Dedifferentiated amniotic fluid mesenchymal stem cell (primary cell): ENCODE measurements at regions not wholly inside any gene's neighbourhood (a gene's known extent, or its start where the extent isn't known, plus 50 kb on each side); places are given as distances from the start of the nearest gene placed in this dataset.

Source experiments
- DNase-seq: peaks from one replicate; pipeline ENCODE4 v3.0.0-alpha.2; 2016; ENCODE audit errors: extremely low spot score

DNA sequence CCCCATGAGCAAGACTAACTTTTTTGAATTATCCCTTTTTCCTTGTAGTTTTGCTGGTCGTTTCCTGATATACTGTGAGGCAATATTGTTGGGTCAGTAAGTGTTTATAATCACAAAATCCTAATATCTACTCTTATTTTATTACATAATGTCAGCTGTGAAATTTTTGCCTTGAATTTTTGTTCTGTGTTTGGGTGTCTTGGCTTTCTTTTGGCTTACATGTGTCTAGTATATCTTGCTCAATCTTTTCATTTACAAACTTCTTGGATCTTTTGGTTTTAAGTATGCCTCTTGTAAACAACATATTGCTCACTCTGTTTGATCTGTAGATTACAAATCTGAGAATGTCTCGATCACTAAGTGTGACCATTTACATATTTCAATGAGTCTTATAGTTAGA lies 330.3 kb upstream of the ARGLU1 start:
- DNase-seq: no peak

DNA sequence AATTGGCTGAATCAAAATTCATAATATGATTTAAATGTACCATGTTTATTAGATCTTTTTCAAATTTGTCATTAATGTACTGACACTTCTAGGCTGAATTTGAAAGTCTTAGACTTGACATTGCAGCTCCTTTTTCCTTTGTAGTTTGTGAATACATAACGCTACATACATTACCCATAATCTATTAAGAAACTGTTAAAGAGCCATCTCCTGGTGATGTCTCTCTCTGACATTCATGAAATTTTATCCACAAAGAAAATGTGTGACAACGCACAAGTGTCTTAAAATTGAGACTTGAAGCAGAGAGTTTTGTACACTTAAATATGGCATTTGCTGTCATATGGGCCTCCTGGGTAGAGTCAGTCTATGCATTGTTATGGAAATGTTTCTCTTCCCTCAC lies 320.2 kb upstream of the ARGLU1 start:
- DNase-seq: no peak

DNA sequence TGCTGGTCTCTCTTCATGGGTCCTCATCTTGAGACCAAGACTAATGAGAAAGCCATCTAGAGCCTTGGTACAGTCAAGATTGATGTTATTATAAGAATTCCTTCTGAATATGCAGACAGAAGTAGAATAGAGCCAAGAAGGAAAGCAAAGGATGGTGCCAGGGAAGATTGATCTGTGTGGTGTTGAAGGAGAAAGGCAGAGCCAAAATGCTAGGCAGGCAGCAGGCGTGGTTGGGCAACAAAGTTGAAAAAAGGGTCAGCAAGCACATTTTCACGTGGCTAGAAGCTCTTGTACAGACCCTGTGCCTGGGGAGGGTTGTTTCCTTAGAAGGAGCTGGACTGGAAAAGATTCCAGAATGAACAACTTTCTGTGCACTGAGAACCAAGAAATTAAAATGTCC lies 319.7 kb upstream of the ARGLU1 start:
- no peak for DNase-seq

DNA sequence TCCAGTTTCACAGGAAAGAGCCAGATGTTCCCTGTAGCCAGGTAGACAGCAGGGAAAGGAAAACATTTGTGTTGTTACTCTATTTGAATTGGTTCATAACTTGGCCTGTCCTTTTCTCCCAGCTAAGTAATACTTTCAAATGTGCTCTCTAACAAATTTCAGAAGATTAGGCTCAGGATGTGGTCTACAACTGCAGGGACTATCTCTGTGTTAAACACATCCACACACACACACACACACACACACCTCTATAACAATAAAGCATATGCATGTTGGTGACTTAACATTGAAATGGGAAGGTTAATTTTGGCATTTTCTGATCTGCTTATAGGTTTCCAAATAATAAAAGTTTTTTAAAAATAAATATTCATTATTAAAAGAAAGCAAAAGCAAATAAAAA lies 316.0 kb upstream of the ARGLU1 start:
- no peak for DNase-seq

DNA sequence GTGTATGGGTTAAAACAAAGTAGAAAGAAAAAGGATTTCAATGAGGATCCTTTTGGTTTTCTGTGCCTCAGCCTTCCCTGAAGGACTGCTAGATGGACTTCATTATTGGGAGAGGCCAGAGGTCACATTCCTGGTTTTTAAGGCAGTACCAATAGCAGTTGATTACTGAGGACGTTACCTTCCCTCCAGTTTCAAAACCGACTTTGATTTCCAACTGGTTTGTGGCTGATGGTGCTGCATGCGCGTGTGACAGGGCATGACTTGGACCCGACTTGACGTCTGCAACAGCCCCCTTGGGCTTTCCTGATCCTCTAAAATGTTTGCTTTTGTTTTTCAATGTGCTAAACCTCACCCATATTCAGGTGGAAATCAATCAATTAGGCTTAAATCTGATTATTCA lies 314.3 kb upstream of the ARGLU1 start:
- no peak for DNase-seq

DNA sequence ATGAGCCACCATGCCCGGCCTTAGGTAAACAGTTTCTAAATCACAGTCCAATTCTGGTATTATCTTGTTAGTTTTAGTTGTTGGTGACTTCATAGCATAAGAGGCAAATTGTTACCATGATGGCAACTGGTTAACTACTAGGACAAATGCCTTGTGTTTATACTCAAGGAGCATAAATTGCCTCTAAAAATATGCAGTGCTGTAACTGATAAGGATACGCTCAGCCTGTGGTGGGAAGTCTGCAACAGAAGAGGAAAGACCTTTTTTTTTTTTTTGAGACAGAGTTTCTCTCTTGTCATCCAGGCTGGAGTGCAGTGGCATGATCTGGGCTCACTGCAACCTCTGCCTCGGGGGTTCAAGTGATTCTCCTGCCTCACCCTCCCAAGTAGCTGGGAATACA lies 311.9 kb upstream of the ARGLU1 start:
- DNase-seq: no peak

DNA sequence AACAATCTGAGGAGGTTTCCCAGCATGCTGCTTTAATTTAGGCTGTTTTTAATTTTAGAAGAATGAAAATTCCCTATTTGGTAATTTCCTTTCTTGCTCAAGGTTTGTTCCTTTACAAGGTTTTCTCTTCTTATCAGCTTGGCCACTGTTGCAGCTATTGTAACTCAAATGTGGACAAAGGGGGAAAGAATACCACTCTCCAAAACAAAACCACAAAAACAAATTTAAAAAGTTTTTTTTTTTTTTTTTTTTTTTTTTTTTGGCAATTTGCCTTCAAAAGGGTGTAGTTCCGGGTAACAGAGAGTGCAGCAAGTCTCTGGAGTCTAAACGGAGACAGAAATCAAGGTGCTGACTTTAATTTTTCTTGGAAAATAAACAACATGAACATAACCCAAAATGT lies 306.4 kb upstream of the ARGLU1 start:
- DNase-seq: no peak

DNA sequence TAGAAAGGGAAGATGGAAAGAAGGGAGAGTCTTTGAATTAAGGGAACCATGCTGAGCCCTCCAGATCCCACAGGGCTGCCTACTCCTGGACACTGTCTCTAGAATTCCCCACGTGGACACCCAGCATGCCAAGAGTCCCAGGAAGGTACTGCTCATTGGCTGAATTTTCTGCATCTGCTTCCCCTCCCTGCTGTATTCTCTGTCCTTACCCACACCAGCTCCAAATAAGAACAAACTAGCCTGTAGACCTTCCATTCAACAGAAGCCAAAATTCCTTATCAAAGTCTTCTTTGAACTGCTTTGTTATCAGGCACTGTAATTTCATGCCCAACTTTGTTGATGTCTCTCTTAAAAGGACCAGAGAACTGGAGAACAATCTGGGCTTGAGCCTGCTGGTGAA lies 305.9 kb upstream of the ARGLU1 start:
- no peak for DNase-seq

DNA sequence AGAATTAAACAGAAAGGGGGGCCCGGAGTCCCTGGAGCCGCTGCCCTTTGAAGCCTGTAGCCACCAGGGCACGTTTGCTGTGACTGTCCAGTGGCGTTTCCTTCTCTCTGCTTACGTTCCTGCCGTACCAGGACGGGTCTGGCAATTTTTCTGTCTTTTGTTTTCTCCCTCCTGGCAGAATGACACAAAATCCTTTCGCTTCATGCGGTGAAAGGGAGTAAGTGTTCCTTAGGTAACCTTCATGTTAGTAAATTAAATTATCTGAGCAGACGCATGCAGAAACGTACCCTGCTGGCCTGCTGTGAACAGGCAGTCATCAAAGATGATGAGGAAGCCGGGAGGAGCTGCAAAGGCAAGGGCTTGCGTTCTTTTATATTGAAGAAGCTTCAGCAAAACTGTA lies 299.3 kb upstream of the ARGLU1 start:
- DNase-seq: no peak

DNA sequence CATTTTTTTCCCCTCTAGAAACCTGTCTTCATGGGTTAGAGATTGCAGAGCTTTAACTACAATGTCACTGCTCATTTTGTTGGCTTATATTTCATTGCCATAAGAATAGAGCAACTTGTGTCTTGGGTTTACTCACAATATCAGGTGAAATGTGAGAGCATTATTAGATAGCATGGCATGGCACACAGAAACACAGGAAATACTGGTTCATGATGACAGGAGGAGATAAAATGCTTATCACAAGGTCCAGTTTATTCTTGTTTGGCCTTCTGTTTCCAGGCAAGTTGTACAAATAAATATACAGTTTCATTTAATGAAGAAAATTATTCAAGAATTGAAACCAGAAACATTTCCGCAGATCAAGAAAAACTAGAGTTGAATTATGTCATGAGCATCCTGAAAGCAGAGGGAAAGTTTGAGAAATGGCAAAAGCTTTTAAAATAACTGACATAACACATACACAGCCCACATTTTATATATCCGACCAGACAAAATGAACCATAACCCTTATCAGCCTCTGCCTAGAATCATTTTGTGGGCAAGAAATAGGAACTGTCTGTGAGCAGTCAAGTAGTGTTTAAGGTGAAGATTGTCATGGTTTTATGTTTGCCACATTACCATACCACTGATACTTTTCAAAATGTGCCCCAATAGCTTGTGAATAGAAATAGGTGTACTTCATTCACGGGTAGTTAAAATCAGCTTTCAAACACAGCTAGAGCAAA lies 297.9 kb upstream of the ARGLU1 start:
- no peak for DNase-seq

DNA sequence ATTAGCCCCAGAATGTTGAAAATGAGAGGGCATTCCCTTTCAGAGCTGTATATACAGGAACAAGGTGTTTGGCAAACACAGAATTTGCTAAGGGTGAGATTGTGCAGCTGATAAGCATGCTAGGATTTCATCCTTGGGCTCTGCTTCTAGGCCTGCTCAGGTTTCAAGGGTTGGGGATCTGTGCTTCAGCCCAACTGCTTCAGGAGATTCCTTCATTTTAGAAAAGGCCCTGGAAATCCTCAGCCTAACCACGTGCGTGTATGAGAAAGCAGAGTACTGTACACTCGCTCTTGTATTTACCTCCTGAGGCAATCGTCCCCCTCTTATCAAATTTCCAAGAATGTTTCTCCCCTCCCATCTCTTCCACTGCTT lies 291.6 kb upstream of the ARGLU1 start:
- DNase-seq: no peak

DNA sequence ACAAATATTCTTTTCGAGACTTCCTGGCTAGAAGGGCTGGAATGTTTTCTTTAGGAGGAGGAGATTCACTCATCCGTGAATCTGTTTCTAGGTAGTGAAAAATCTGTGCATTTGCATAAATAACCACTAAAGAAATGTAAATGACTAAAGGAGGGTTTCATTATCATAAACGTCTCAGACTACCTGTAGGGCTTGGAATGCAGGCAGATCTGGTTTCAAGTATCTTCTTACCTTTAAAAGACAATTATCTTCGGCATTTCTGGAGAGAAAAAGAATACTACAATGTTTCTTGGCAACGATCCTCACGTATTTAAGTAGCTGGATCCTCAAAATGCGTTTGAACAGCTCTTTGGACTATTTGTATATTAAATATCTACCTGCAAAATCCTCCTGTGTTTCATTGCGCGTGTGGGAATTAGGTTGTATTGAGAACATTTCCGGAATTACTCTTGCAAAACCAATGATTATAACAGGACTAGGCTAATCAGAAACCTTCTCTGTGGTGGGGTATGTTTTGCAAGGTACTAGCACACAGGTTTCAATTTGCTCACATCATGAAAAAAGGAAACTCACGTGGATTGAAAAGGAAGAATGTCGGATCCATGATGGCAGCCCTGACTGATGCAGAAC lies 291.1 kb upstream of the ARGLU1 start:
- DNase-seq: no peak

DNA sequence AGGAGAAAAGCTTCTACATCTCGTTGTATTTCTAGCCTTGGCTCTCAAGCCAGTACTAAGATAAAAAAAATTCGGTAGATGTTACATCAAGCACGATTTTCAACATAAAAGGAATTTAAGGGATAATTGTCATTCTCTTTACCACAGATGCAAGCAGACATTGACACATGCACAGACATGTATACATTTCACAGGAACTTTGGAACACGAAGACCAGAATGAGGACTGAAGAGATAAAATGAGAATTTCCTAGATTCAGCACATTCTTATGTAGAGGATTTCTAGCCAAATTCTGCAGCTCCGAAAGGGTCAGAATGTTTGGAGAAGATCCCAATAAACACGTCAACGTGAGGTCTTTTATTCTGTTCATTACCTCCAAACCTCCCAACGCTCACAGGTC lies 284.5 kb upstream of the ARGLU1 start:
- no peak for DNase-seq

DNA sequence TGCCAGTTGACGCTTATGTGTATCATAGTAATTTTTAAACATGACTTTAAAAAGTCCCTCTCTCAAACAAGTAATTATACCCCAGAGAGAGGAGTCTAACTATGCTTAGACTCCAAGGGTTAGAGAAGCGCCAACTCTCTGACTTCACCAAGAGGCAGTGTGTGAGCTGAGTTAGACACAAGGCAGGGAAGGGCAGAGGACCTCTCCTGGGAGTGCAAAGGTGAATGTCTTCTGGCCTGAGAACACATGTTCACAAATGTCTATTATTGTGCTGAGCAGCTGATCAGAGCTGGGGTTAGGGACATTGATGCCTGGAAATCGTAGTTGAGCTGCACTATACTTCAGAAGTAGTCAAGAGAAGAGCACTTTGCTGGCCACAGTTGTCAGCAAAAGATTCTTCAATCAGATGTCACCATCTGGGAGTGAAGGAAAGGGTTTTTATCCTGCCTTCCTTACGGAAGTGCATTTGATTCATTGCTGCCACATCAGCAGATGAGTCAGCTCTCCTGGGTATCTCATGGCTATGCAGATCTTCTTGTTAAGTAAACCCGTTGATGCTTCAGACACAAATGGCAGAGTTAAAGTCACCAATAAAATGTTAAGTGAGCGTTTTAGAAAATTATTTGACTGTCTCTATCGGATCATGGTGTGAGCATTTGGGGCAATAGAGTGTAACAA lies 283.2 kb upstream of the ARGLU1 start:
- DNase-seq: no peak

DNA sequence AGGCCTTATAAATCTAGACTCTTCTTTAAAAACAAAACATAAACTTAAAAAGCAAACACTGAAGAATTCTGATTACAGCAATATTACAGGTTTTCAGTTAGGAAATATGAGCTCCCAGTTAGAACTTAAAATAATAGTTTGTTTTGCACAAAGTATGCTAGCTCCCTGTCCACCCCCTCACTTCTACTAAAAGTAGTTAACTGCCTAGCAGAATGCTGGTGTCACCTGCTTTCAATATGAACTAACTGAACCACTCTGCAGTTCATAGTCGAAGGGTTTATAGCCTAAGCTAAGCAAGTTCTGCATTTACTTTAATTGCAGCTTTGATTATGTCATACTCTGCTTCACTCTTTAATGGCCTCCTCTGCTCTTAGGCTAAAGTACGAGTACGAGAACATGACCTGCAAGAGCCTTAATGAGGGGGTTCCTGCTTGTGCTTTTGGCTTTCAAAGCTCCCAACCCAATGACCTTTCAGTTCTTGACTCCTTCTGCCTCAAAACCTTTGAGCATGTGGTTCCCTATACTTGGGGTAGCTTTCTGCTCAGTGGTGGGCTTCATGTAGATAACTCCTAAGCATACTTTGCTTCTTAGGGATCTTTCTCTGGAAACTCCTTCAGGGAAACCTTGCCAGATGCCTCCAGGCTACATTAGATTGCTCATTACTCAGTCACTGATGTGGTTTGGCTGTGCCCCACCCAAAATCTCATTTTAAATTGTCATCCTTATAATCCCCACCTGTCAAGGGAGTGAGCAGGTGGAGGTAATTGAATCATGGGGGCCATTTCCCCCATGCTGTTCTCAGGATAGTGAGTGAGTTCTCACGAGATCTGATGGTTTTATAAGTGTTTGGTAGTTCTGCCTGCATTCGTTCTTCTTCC lies 278.9 kb upstream of the ARGLU1 start:
- no peak for DNase-seq

DNA sequence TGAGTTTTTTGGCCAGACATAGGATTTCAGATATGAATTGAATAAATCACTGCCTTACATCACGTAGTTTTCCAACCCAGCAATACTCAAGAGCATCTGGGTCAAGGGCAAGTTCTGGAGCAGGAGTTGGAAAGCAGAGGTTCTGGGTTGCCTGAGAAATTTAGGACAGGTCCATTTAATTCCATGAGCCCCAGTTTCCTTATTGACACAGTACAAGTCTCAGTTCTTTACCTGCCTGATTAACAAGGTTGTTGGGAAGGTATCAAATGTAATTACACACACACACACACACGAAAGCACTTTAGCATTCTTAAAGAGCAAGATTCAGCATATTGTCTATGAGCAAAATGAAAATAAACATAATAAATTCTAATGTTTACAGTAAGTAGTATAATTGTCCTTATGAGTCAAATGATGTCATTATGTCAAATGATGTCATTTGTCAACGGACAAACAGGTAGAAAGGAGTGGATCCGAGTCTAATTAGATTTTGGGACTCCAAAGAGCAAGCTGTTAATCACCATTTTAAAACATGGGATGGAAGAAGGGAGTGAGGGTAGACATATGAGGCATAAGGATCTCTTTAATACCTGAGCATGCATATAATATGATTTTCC lies 268.4 kb upstream of the ARGLU1 start:
- no peak for DNase-seq

DNA sequence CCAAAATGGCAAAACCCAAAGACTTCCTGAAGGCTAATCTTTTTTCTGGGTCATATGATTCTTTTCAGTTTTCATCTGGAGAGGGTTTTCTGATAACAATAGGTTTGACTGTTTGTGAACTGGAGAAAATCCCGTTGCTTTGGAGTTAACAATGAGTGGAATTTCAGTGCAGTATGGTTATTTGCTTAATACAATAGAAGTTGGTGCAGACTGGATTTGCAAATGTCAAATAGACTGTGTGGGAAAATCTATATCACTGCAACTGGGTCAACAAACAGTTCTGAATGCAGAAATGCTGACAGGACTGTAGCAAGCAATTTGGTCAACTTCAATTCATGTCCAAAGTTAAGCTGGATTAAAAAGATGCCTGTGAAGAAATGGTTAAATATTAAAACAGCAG lies 267.5 kb upstream of the ARGLU1 start:
- no peak for DNase-seq

DNA sequence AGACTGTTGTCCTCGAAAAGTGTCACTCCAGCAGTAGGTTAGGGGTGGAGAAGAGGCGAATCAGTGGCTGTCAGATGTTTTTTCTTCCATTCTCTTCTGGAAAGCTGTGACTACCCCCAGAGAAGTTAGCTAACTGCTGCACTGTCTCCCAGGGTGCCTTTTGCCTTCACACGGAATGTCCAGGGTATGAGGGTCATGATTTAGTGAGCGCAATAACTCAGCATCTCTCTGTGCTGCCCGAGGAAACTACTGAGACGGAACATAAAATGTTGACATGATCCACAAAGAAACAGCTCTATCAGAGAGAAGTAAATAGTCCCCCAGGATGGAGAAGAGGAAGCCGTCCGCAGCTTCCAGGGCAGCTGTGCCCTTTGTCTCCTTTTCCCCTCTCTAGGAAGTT lies 254.0 kb upstream of the ARGLU1 start:
- no peak for DNase-seq

DNA sequence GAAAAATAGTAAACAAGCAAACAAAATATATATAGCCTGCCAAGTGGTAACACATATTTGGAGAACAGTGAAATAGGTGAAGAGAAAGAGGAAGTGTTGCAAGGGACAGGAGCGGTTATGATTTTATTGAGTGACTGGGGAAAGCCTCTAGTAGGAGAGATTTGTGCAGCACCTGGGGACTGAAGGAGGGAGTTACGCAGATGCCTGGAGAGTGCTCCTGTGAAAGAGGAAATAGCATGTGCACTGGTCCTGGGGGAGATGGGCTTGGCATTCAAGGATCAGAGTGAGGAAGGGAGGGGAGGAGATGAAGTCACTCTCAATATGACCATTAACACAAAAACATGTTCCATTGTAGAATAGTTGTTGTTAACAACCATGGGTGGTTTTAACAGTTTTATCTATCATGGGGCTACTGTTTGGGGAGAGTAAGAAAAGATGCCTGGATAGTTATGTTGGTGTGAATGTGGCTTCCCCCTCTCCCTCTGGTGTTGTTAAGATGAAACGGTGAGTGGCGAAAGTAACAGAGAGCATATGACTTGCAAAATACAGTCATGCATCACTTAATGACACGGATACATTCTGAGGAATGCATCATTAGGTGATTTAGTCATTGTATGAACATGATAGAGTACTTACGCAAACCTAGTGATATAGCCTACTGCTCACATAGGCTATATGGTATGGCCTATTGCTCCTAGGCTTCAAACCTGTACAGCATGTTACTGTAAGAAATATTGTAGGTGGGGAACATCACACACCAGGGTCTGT lies 251.7 kb upstream of the ARGLU1 start:
- DNase-seq: no peak

DNA sequence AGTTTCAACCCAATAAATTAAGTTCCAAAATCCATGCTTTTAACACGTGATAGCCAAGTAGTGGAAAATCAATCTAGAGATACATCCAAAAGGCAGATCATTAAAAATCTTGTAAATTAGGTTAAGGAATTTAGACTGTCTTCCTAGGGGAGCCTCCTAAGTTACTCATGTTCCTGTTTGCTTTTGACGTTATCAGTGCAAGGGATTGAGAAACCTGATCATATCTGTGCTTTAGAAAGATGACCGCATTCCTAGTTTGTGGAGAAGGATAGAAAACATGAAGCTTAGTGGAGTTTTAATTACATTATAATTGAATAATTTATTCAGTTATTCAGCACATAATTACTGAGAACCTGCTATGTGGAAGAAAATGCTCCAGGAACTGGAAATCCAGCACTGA lies 251.0 kb upstream of the ARGLU1 start:
- no peak for DNase-seq

DNA sequence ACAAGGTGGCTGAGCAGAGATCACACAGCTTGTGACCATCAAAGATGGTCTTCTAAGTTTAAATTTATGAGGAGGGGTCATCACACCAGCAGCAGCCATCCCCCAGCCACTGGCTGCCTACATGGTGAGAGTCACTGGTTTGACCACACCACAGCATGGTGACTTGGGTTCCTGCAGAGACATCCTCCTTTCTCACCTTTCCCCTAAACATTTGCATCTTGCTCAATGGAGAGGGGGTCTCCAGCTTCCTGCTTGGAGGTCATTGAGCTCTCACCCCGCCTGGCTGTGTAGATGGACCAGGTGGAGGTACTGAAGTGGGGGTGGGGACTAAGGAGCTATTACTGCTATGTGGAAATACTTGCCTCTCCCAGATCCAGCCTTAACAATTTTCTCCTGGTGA lies 247.6 kb upstream of the ARGLU1 start:
- no peak for DNase-seq
